ENCODE measurements at regions not wholly inside any gene's neighbourhood (a gene's known extent, or its start where the extent isn't known, plus 50 kb on each side); places are given as distances from the start of the nearest gene placed in this dataset.
A peak's percentile ranks its signal among the peaks of the same experiment; 100 is the strongest.
"Not testable (repeated sequence)": the region's sequence is repeated elsewhere in the genome, so short reads cannot be mapped to it uniquely, and the experiment has no call there.

GRCh38 chr2:100741880-100742276, 78.1 kb upstream of the NPAS2 start:
- DNase-seq (ENCODE audit: low read depth, low spot score), result no peak

- DNase-seq (ENCODE audit: low read depth, low spot score), result no peak
These were observed 77.4 kb upstream of the NPAS2 start for GRCh38 chr2:100742277-100743254.

- no peak for DNase-seq (ENCODE audit: low read depth, low spot score)
These were observed 76.2 kb upstream of the NPAS2 start for GRCh38 chr2:100743741-100744140.

- no peak for DNase-seq (ENCODE audit: low read depth, low spot score)
These were observed 75.8 kb upstream of the NPAS2 start for GRCh38 chr2:100744184-100744583.

GRCh38 chr2:100744589-100744988, 75.3 kb upstream of the NPAS2 start:
- no peak for DNase-seq (ENCODE audit: low read depth, low spot score)

- no peak for DNase-seq (ENCODE audit: low read depth, low spot score)
These were observed 74.3 kb upstream of the NPAS2 start for GRCh38 chr2:100745604-100746003.

GRCh38 chr2:100747551-100747950, 72.4 kb upstream of the NPAS2 start:
- DNase-seq (ENCODE audit: low read depth, low spot score), result no peak

GRCh38 chr2:100747996-100748615, 71.8 kb upstream of the NPAS2 start:
- no peak for DNase-seq (ENCODE audit: low read depth, low spot score)

GRCh38 chr2:100748673-100749072, 71.3 kb upstream of the NPAS2 start:
- no peak for DNase-seq (ENCODE audit: low read depth, low spot score)

- DNase-seq (ENCODE audit: low read depth, low spot score), result no peak
These were observed 70.0 kb upstream of the NPAS2 start for GRCh38 chr2:100749771-100750542.

- DNase-seq (ENCODE audit: low read depth, low spot score), result not testable (repeated sequence)
These were observed 67.9 kb upstream of the NPAS2 start for GRCh38 chr2:100751871-100752625.

GRCh38 chr2:100752628-100753333, 67.2 kb upstream of the NPAS2 start:
- DNase-seq (ENCODE audit: low read depth, low spot score), result no peak

GRCh38 chr2:100753444-100753843, 66.5 kb upstream of the NPAS2 start:
- DNase-seq (ENCODE audit: low read depth, low spot score), result no peak

- DNase-seq (ENCODE audit: low read depth, low spot score), result no peak
These were observed 66.1 kb upstream of the NPAS2 start for GRCh38 chr2:100753881-100754280.

- no peak for DNase-seq (ENCODE audit: low read depth, low spot score)
These were observed 65.0 kb upstream of the NPAS2 start for GRCh38 chr2:100754951-100755350.

- no peak for DNase-seq (ENCODE audit: low read depth, low spot score)
These were observed 64.5 kb upstream of the NPAS2 start for GRCh38 chr2:100755441-100755840.

GRCh38 chr2:100756704-100757103, 63.2 kb upstream of the NPAS2 start:
- no peak for DNase-seq (ENCODE audit: low read depth, low spot score)

GRCh38 chr2:100757621-100758394, 62.1 kb upstream of the NPAS2 start:
- DNase-seq (ENCODE audit: low read depth, low spot score), result peak; percentile 45

- DNase-seq (ENCODE audit: low read depth, low spot score), result no peak
These were observed 60.0 kb upstream of the NPAS2 start for GRCh38 chr2:100759901-100760300.

- DNase-seq (ENCODE audit: low read depth, low spot score), result no peak
These were observed 58.6 kb upstream of the NPAS2 start for GRCh38 chr2:100761365-100761764.

All from pulmonary artery endothelial cell (primary cell).